Neuronal stem cell (in vitro differentiated cells): ENCODE measurements at regions not wholly inside any gene's neighbourhood (a gene's known extent, or its start where the extent isn't known, plus 50 kb on each side); places are given as distances from the start of the nearest gene placed in this dataset.

Source experiments
- DNase-seq: peaks from one replicate; pipeline ENCODE4 v3.0.0-alpha.2; 2013; ENCODE audit warnings: low spot score
- H2AFZ ChIP-seq: one replicate; pipeline ENCODE4 v1.6.1; 2013; ENCODE audit warnings: mild to moderate bottlenecking, low read length, inconsistent platforms
- H2AK5ac ChIP-seq: 2 replicates; pipeline ENCODE4 v1.6.1; 2013; ENCODE audit warnings: low read depth, mild to moderate bottlenecking, inconsistent platforms, low read length, moderate library complexity, mixed read lengths
- H2BK120ac ChIP-seq: 2 replicates; pipeline ENCODE4 v1.6.1; 2013; ENCODE audit warnings: low read depth, mild to moderate bottlenecking, inconsistent platforms, low read length, moderate library complexity, mixed read lengths
- H2BK12ac ChIP-seq: one replicate; pipeline ENCODE4 v1.6.1; 2013; ENCODE audit warnings: low read length, inconsistent platforms
- H2BK15ac ChIP-seq: 2 replicates; pipeline ENCODE4 v1.6.1; 2013; ENCODE audit warnings: mild to moderate bottlenecking, low read length, inconsistent platforms, mixed read lengths
- H2BK5ac ChIP-seq: one replicate; pipeline ENCODE4 v1.6.1; 2013; ENCODE audit warnings: inconsistent platforms, mild to moderate bottlenecking, low read length, moderate library complexity
- H3K14ac ChIP-seq: one replicate; pipeline ENCODE4 v1.6.1; 2013; ENCODE audit warnings: low read length, inconsistent platforms
- H3K18ac ChIP-seq: 2 replicates; pipeline ENCODE4 v1.6.1; 2013; ENCODE audit warnings: low read length, inconsistent platforms
- H3K23ac ChIP-seq: 2 replicates; pipeline ENCODE4 v1.6.1; 2013; ENCODE audit warnings: low read depth, mild to moderate bottlenecking, mixed read lengths, low read length, inconsistent platforms; ENCODE audit not compliant: poor library complexity
- H3K27ac ChIP-seq: replicated peaks from 3 replicates; pipeline ENCODE4 v1.5.1; 2013; ENCODE audit warnings: low read length, inconsistent platforms
- H3K27me3 ChIP-seq, 3 experiments: 2 replicates each; pipeline ENCODE4 v1.6.1; 2013; ENCODE audit warnings: low read length in 3 of 3, mild to moderate bottlenecking in 2 of 3, inconsistent platforms in 1 of 3, low read depth in 1 of 3, mixed read lengths in 1 of 3, moderate library complexity in 1 of 3; ENCODE audit not compliant: control insufficient read depth in 3 of 3, insufficient read depth in 3 of 3
- H3K36me3 ChIP-seq, 2 donors: replicated peaks in 1 of 2; 2 replicates each; pipeline ENCODE4 v1.6.1; 2013; ENCODE audit warnings: low read length in 2 of 2; ENCODE audit not compliant: control insufficient read depth in 2 of 2, insufficient read depth in 2 of 2
- H3K4ac ChIP-seq: 2 replicates; pipeline ENCODE4 v1.6.1; 2013; ENCODE audit warnings: inconsistent platforms, mild to moderate bottlenecking, low read length, moderate library complexity
- H3K4me1 ChIP-seq, 2 donors: 1 replicate in 1 of 2; 2 replicates in 1 of 2; pipeline ENCODE4 v1.6.1; 2013; ENCODE audit warnings: low read length in 2 of 2, low read depth in 1 of 2; ENCODE audit not compliant: control insufficient read depth in 2 of 2, insufficient read depth in 1 of 2
- H3K4me2 ChIP-seq: one replicate; pipeline ENCODE4 v1.6.1; 2013; ENCODE audit warnings: mild to moderate bottlenecking, low read length, inconsistent platforms; ENCODE audit not compliant: insufficient read depth, poor library complexity, severe bottlenecking
- H3K4me3 ChIP-seq, 2 donors: 2 replicates each; pipeline ENCODE4 v1.5.1; 2013; ENCODE audit warnings: low read length in 2 of 2, mild to moderate bottlenecking in 2 of 2, inconsistent platforms in 1 of 2, moderate library complexity in 1 of 2
- H3K79me1 ChIP-seq: one replicate; pipeline ENCODE4 v1.6.1; 2013; ENCODE audit warnings: low read depth, mild to moderate bottlenecking, inconsistent platforms, low read length, moderate library complexity
- H3K9ac ChIP-seq: one replicate; pipeline ENCODE4 v1.6.1; 2013; ENCODE audit warnings: mild to moderate bottlenecking, low read depth, low read length, inconsistent platforms; ENCODE audit not compliant: poor library complexity
- H3K9me3 ChIP-seq, 2 donors: replicated peaks in 1 of 2; 2 replicates each; pipeline versions ENCODE3 to v1.6.1; 2013; ENCODE audit warnings: low read length in 2 of 2, mild to moderate bottlenecking in 2 of 2, inconsistent platforms in 1 of 2, low read depth in 1 of 2, mixed read lengths in 1 of 2, moderate library complexity in 1 of 2; ENCODE audit not compliant: control insufficient read depth in 2 of 2, insufficient read depth in 1 of 2
- H4K8ac ChIP-seq: one replicate; pipeline ENCODE4 v1.6.1; 2013; ENCODE audit warnings: low read depth, mild to moderate bottlenecking, inconsistent platforms, low read length, moderate library complexity
- H4K91ac ChIP-seq: one replicate; pipeline ENCODE4 v1.6.1; 2013; ENCODE audit warnings: low read length, low read depth, mild to moderate bottlenecking, inconsistent platforms; ENCODE audit not compliant: poor library complexity
- WGBS, 2 donors: extraction: QIAGEN DNeasy Blood & Tissue Kit; methylation state at CpG; one replicate each; pipeline ENCODE4 v1.1.7; 2013; ENCODE audit warnings: missing lambda C conversion rate in 2 of 2, mixed read lengths in 1 of 2; ENCODE audit not compliant: insufficient read length in 2 of 2, insufficient replicate concordance in 1 of 2; ENCODE audit errors: extremely low coverage in 2 of 2; 5-methylcytosine and 5-hydroxymethylcytosine counted together

DNA sequence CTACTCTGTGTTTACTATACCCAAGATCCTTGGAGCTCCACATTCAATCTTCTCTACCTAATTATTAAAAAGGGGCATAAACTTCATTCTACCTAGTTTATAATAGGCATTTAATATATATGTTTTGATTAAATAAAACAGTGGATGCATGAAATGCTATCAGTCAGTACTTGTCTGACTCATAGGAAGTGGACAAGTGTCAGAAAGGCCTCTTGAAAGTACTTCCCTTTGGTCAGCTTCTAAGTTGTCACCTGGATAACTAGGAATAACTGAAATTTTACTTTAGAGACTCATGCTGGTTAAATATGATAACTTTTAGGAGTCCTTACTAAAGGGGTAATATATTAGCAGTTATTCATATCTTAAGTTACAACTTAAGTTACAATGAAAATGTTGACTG lies 329.8 kb downstream of the KLF5 start:
- H3K14ac ChIP-seq: no peak overlapping the region
- H2BK15ac ChIP-seq: no peak overlapping the region
- no peaks in the 10 kb centered on the region for H3K36me3 ChIP-seq
- no peak overlapping the region for H2AFZ ChIP-seq
- H3K79me1 ChIP-seq: no peaks in the 10 kb centered on the region
- H3K4me2 ChIP-seq: no peak overlapping the region
- no peak overlapping the region for H2BK12ac ChIP-seq
- no peak overlapping the region for H3K9ac ChIP-seq
- H2BK5ac ChIP-seq: no peak overlapping the region
- H3K27me3 ChIP-seq: no peaks in the 10 kb centered on the region
- H3K18ac ChIP-seq: no peak overlapping the region
- H3K9me3 ChIP-seq: no peaks in the 10 kb centered on the region
- DNase-seq: no peak
- H4K91ac ChIP-seq: no peak overlapping the region
- H3K4me3 ChIP-seq: no peak overlapping the region
- no peak overlapping the region for H2AK5ac ChIP-seq
- H3K4ac ChIP-seq: no peak overlapping the region
- H4K8ac ChIP-seq: no peak overlapping the region
- no peak overlapping the region for H3K27ac ChIP-seq
- no peak overlapping the region for H3K23ac ChIP-seq
- H3K4me1 ChIP-seq: no peaks in the 10 kb centered on the region
- no peak overlapping the region for H2BK120ac ChIP-seq

DNA sequence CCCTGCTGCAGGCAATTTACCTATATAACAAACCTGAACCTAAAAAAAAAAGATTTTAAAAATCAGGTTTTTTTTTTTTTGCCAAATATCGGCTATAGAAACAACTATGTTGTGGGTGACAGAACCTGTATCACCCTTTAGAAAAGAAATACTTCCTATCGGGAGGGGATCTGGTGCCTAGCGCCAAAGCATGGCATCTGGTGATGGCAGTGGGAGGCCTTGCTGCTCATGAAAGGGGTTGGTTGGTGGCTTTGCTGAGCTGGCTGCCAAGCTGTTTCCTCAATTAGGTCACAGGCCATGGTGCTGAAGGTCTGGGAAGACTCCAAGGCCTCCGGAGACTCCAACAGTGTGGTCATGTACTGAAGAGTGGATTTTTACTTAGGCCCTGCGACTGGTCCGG lies 328.5 kb downstream of the KLF5 start:
- H3K9me3 ChIP-seq: no peaks in the 10 kb centered on the region
- no peak overlapping the region for H3K4me3 ChIP-seq
- no peak overlapping the region for H2BK120ac ChIP-seq
- no peak overlapping the region for H4K91ac ChIP-seq
- H3K36me3 ChIP-seq: no peaks in the 10 kb centered on the region
- no peaks in the 10 kb centered on the region for H3K27me3 ChIP-seq
- no peak overlapping the region for H3K18ac ChIP-seq
- H2AK5ac ChIP-seq: no peak overlapping the region
- no peak overlapping the region for H2BK5ac ChIP-seq
- H3K14ac ChIP-seq: no peak overlapping the region
- no peak overlapping the region for H3K27ac ChIP-seq
- H3K4me2 ChIP-seq: no peak overlapping the region
- no peak overlapping the region for H3K23ac ChIP-seq
- H2BK15ac ChIP-seq: no peak overlapping the region
- H3K79me1 ChIP-seq: no peaks in the 10 kb centered on the region
- no peak overlapping the region for H3K9ac ChIP-seq
- no peak overlapping the region for H4K8ac ChIP-seq
- H3K4me1 ChIP-seq: no peaks in the 10 kb centered on the region
- H2BK12ac ChIP-seq: no peak overlapping the region
- DNase-seq: no peak
- no CpG with 5 or more reads among the region's 6 CpGs for WGBS, 2 donors
- H2AFZ ChIP-seq: no peak overlapping the region
- H3K4ac ChIP-seq: no peak overlapping the region

DNA sequence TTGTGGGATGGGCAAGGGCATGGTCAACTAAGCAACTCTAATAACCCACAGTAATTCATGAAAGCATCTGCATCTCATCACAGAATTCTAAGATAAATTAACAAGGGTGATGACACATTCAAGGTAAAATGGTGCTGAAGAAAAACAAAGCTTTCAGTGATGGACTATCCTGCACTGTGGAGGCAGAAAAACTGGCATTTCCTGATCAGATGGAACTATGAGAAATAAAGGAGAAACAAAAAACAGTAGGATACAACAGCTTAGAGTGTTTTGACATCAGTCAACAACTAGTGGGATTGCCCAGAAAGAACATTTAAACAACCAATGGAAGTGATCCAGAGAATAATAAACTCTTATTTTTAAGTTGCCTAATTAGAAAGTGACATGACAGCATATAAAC lies 327.0 kb downstream of the KLF5 start:
- no peak overlapping the region for H3K23ac ChIP-seq
- no peak overlapping the region for H2BK15ac ChIP-seq
- H3K27me3 ChIP-seq: no peaks in the 10 kb centered on the region
- H3K4me3 ChIP-seq: no peak overlapping the region
- H3K4ac ChIP-seq: no peak overlapping the region
- H3K18ac ChIP-seq: no peak overlapping the region
- H3K9me3 ChIP-seq: no peaks in the 10 kb centered on the region
- no peak overlapping the region for H2BK120ac ChIP-seq
- no peak overlapping the region for H2AK5ac ChIP-seq
- H4K91ac ChIP-seq: no peak overlapping the region
- no peak overlapping the region for H3K9ac ChIP-seq
- H3K36me3 ChIP-seq: no peaks in the 10 kb centered on the region
- H3K4me2 ChIP-seq: no peak overlapping the region
- H2AFZ ChIP-seq: no peak overlapping the region
- no peak overlapping the region for H2BK5ac ChIP-seq
- no peak overlapping the region for H3K14ac ChIP-seq
- H3K27ac ChIP-seq: no peak overlapping the region
- no peaks in the 10 kb centered on the region for H3K79me1 ChIP-seq
- H3K4me1 ChIP-seq: no peaks in the 10 kb centered on the region
- H4K8ac ChIP-seq: no peak overlapping the region
- no peak for DNase-seq
- no peak overlapping the region for H2BK12ac ChIP-seq

DNA sequence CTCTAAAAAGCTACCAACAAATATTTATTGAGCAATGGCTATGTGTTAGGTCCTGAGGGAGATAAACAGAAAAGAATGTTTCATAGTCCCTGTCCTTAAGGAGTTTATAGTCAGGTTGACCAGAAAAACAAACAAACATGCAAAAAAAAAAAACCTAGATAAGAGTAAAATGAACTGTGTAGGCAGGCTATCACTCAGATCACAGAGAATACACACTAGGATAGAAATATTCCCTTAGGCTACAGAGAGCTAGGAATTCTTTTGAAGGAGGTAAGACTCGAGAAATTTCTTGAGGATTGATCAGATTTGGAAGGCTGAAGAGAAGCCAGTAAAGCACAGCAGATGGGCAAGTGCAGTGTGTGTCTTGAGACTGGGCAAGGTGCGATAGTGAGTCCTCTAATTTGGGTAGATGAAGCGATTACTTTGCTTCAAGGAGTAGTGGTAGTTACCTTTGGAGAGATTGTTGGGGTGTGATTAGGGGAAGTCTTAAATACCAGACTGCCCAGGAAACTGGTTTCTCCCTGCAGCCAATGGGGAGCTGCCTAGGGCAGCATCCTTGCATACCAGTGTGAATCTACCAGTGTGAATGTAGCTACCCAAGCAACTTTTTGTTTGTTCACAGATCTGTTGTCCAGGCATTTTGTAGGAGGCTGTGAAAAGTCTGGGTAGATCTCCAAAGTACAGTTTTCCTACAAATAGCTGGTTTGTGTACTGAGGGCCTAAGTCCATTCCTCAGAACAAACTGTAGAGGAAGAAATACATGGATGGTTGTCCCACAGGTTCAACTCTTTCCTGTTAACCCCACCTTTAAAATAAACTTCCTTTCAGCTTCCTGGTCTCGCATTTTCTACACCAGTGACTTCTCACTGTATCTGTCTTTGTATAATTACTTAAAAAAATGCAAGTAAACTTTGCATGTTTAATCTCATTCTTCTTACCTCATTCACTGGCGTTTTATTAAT lies 314.1 kb downstream of the KLF5 start:
- Histone ChIP-seq H2BK12ac (no peak overlapping the region), H2AFZ (no peak overlapping the region), H2BK5ac (no peak overlapping the region), H4K91ac (no peak overlapping the region), H3K9ac (no peak overlapping the region), H3K23ac (no peak overlapping the region), H3K36me3 (no peaks in the 10 kb centered on the region), H3K4me2 (no peak overlapping the region), H3K18ac (no peak overlapping the region), H3K27me3 (no peaks in the 10 kb centered on the region), H3K4me3 (no peak overlapping the region), H3K14ac (no peak overlapping the region), H2BK15ac (no peak overlapping the region), H3K4me1 (no peaks in the 10 kb centered on the region), H2BK120ac (no peak overlapping the region), H3K9me3 (no peaks in the 10 kb centered on the region), H3K4ac (no peak overlapping the region), H2AK5ac (no peak overlapping the region), H3K27ac (no peak overlapping the region), H4K8ac (no peak overlapping the region), H3K79me1 (no peaks in the 10 kb centered on the region)
- WGBS, 2 donors: no CpG with 5 or more reads among the region's 5 CpGs
- no peak for DNase-seq
